GM10248 (cell line): ENCODE measurements at regions not wholly inside any gene's neighbourhood (a gene's known extent, or its start where the extent isn't known, plus 50 kb on each side); places are given as distances from the start of the nearest gene placed in this dataset.

ENCODE experiments used
- CTCF ChIA-PET: fragments of 300-600 bp; sonication (Branson Sonifier 250); formaldehyde crosslinking; extraction: SDS; loops from one replicate; lab custom pipeline; 2021; ENCODE audit warnings: antibody characterized with exemption; lab: Yijun Ruan, JAX
- POLR2A ChIA-PET: fragments of 350-650 bp; sonication (Branson Sonifier 250); formaldehyde crosslinking; extraction: SDS; loops from one replicate; lab custom pipeline; 2020; ENCODE audit warnings: antibody characterized with exemption; lab: Yijun Ruan, JAX
- DNase-seq: peaks from one replicate; pipeline ENCODE4 v3.0.0; 2012; ENCODE audit errors: extremely low spot score
- TF ChIP-seq, protein P1 (sequence below): IDR thresholded peaks from 2 replicates; pipeline ENCODE4 v1.5.1; 2012; ENCODE audit warnings: mild to moderate bottlenecking, low read depth; ENCODE audit errors: extremely low read depth, missing control alignments, control extremely low read depth

DNA sequence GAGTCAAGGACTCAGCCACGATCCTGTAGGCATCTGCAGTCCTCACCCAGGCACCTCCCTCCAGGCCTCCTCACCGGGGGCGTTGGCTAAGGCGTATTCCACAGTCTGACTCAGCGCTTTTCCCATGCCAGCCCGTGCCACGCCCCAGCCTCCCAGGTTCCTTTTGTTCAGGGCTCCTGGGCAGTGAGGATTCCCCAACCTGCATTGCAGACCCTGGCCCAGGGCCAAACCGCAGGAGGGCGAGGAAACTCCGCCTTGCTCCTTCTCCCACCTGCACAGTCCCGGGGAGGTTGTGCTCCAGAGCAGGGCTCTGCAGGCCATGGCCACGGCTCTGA, 202.8 kb upstream of the CST7 start:
- CTCF ChIA-PET: interaction anchor here (1.0 kb wide), 1 partner anchor 28 kb away, joined by 3 read pairs; no protein-coding TSS in a partner anchor
- POLR2A ChIA-PET: no interaction called here
- DNase-seq: no peak
- TF ChIP-seq, protein P1, sequence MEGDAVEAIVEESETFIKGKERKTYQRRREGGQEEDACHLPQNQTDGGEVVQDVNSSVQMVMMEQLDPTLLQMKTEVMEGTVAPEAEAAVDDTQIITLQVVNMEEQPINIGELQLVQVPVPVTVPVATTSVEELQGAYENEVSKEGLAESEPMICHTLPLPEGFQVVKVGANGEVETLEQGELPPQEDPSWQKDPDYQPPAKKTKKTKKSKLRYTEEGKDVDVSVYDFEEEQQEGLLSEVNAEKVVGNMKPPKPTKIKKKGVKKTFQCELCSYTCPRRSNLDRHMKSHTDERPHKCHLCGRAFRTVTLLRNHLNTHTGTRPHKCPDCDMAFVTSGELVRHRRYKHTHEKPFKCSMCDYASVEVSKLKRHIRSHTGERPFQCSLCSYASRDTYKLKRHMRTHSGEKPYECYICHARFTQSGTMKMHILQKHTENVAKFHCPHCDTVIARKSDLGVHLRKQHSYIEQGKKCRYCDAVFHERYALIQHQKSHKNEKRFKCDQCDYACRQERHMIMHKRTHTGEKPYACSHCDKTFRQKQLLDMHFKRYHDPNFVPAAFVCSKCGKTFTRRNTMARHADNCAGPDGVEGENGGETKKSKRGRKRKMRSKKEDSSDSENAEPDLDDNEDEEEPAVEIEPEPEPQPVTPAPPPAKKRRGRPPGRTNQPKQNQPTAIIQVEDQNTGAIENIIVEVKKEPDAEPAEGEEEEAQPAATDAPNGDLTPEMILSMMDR: no peak

DNA sequence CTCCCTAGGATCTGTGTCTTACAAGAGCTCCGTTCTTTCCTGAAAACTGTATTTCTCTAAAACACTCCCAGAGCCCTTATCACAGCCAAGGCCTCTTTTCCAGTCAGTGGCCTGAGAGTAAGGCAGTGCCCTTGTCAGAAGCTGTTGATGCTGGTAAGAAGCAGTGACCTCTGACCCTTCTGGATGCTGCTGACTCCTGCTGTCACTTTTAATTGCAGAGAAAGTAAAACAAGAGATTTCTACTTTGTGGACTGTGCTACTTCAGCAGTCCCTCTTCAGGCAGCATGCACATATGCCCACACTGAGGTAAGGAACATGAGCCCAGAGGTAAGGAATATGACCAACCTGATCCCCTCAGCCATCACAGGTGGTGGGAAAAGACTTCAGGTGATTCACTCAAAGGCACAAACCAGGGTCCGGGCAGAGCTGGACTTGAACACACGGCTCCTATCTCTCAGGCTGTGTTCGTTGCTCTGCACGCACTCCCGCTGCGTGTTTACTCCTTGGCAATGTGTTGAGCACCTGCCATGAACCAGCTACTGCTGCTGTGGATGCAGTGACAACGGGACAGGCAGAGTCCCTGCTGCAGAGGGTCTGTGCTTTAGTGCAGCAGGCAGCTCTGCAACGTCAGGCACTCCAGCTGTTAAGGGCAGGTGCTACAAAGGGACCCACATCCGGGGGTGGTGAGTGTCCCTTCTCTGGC, 201.9 kb upstream of the CST7 start:
- POLR2A ChIA-PET: no interaction called here
- TF ChIP-seq, protein P1: no peak
- no peak for DNase-seq
- CTCF ChIA-PET: interaction anchor here (1.0 kb wide), 1 partner anchor 28 kb away, joined by 3 read pairs; no protein-coding TSS in a partner anchor

DNA sequence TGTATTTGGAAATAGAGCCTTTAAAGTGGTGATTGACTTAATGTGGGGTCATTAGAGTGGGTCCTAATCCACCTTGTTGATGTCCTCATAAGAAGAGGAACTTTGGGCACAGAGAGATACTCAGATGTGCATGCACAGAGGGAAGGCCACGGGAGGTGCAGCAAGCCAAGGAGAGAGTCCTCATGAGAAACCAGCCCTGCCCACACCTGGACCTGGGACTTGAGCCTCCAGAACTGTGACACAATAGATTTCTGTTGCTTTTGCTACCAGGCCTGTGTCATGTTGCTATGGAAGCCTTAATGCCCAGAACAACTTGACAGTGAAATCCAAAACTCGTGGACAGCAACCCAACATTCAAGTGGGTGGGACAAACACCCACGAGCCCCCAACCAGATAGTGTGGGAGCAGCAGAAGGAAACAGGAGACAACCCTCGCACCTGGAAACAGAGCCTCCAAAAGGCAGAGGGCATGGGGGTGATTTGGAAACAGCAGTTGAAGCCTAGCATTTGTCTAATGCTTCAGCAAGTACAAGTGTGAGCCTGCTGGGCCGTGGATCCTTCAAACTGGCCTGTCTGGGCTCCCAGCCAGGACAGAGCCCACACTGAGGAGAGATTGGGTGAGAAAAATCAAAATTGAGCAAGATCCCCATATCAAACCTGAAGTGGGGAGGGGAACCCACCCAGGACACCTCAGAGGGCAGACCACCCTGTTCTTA, 201.0 kb upstream of the CST7 start:
- POLR2A ChIA-PET: no interaction called here
- DNase-seq: no peak
- TF ChIP-seq, protein P1: no peak
- CTCF ChIA-PET: no interaction called here

DNA sequence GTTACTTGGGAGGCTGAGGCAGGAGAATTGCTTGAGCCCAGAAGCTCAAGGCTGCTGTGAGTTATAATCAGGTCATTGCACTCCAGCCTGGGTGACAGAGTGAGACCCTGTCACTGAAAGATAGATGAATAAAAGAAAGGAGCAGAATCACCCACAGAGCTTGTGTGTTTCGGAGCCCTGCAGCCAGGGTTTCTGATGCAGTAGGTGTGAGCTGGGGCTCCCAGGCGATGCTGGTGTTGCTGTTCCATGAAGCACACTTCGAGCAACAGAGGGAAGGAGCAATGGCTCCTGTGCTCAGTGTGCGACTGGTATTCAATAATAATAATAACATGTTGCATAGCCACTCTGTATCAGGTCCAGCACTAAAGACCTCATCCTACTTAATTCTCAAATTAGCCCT, 197.5 kb upstream of the CST7 start:
- ChIA-PET CTCF (no interaction called here), POLR2A (no interaction called here)
- TF ChIP-seq, protein P1: no peak

DNA sequence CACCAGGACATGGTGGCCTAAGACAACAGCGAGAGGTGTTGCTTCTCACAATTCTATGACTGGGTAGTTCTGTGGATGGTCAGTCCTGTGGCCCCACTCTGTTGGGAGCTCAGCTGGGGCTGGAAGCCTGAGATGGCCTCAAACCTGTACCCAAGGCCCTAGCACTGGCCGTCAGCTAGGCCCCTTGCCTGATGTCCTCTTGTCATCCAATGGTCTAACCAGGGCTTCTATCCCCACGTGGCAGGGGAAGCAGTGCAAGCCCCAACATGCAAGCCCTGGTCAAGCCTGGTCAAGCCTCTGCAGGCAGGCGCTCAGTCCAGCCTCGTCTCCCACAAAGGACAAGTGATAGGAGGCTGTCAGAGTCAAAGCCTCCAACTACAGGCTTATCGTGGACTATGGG, 196.5 kb upstream of the CST7 start:
- CTCF ChIA-PET: interaction anchor here (1.2 kb wide), 1 partner anchor 9 kb away, joined by 4 read pairs; no protein-coding TSS in a partner anchor
- POLR2A ChIA-PET: no interaction called here
- TF ChIP-seq, protein P1: no peak

More for the DNA sequence above, 197.5 kb upstream of the CST7 start:
- no peak for DNase-seq

DNA sequence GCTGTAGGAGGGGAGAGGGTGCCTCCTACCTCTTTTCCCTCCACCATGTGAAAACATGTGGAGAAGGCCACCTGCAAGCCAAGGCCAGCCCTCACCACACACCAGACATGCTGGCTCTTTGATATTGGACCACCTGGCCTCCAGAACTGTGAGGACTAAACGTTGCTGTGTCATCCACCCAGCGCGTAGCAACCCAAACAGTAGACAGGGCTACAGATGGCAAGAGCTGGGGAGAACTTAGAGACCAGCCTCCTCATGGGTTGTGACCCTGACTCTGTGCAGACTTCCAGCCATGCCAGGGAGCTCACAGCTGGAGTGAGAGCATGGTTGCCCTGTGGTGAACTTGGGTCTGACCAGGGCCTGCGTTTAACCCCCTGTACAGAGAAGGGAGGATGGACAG, 195.9 kb upstream of the CST7 start:
- no peak for DNase-seq
- ChIA-PET POLR2A (no interaction called here), CTCF (interaction anchor here (1.2 kb wide), 1 partner anchor 8 kb away, joined by 4 read pairs; no protein-coding TSS in a partner anchor)
- TF ChIP-seq, protein P1: no peak

More for the DNA sequence above, 196.5 kb upstream of the CST7 start:
- no peak for DNase-seq
